HL-60 (cell line): ENCODE measurements at regions not wholly inside any gene's neighbourhood (a gene's known extent, or its start where the extent isn't known, plus 50 kb on each side); places are given as distances from the start of the nearest gene placed in this dataset.
"Not testable (repeated sequence)": the region's sequence is repeated elsewhere in the genome, so short reads cannot be mapped to it uniquely, and the experiment has no call there.

Experiments used
- CTCF ChIP-seq: IDR thresholded peaks from one replicate; pipeline ENCODE4 v1.5.1; 2011; ENCODE audit warnings: low read length, control low read depth, inconsistent platforms; ENCODE audit not compliant: insufficient read depth
- GABPA ChIP-seq: IDR thresholded peaks from 2 replicates; pipeline ENCODE4 v1.6.1; 2012; ENCODE audit warnings: low read depth

- TF ChIP-seq CTCF, GABPA: not testable (repeated sequence)
Observed at GRCh38 chr12:86709017-86709416, 452.8 kb upstream of the MGAT4C start.
